ENCODE measurements at regions not wholly inside any gene's neighbourhood (a gene's known extent, or its start where the extent isn't known, plus 50 kb on each side); places are given as distances from the start of the nearest gene placed in this dataset.
A peak's percentile ranks its signal among the peaks of the same experiment; 100 is the strongest.

GRCh38 chr15:38059665-38060064 is 125.2 kb downstream of the TMCO5A start:
- H2BK15ac ChIP-seq (ENCODE audit: low read depth, low read length), result peak overlapping the region; percentile 37; the same call in 1 of the 3 replicates
- H4K91ac ChIP-seq (ENCODE audit: insufficient read depth, low read depth, low read length), result 0 out of 2 replicates have a peak overlapping the region, but pooled peaks have one; percentile 5
- no peak overlapping the region for H3K56ac ChIP-seq (ENCODE audit: extremely low read depth, insufficient read depth, low read length)
- H3K4me3 ChIP-seq (ENCODE audit: insufficient read depth, low read depth, low read length), result no peak overlapping the region
- H4K8ac ChIP-seq (ENCODE audit: low read depth in 2 of 2, low read length in 2 of 2), result no peak overlapping the region
- H2BK5ac ChIP-seq (ENCODE audit: low read depth, low read length, poor library complexity, severe bottlenecking), result no peak overlapping the region
- TF ChIP-seq MAFK (IDR thresholded peaks at IDR 0.05; ENCODE audit: low read depth, low read length) (peak; percentile 100), FOS (IDR thresholded peaks at IDR 0.05; ENCODE audit: low read depth, low read length) (peak; percentile 70; the same call in 1 of the 2 replicates), RFX5 (IDR thresholded peaks at IDR 0.05; ENCODE audit: low read depth, low read length) (no peak), CTCF (conservative IDR thresholded peaks at IDR 0.05; ENCODE audit: low read depth, low read length) (no peak)
- BruUV-seq (replicated peaks), result no TSS peak
- H3K4me2 ChIP-seq (ENCODE audit: low read depth, low read length), result peak overlapping the region; percentile 41; the same call in 1 of the 2 replicates
- H3K4me1 ChIP-seq (ENCODE audit: control insufficient read depth, insufficient read depth, low read length), result peaks cover 5% of the 10 kb centered on the region
- no peak overlapping the region for H3K27ac ChIP-seq (ENCODE audit: insufficient read depth, low read length)
- no peak overlapping the region for H3K23ac ChIP-seq (ENCODE audit: low read depth, low read length)
- ATAC-seq (ENCODE audit: low read depth) (peak; percentile 79), DNase-seq (peak; percentile 85)
- H3K9me1 ChIP-seq (ENCODE audit: insufficient read depth, low read length), result peaks cover 2% of the 10 kb centered on the region; the same call in 1 of the 2 replicates
- H4K5ac ChIP-seq (ENCODE audit: low read depth, low read length), result no peak overlapping the region
- H3K27me3 ChIP-seq (ENCODE audit: control insufficient read depth, insufficient read depth, low read length), result no peaks in the 10 kb centered on the region
- H3K36me3 ChIP-seq (ENCODE audit: control insufficient read depth, insufficient read depth, low read length), result no peaks in the 10 kb centered on the region
- H3K18ac ChIP-seq (ENCODE audit: low read depth, low read length), result peak overlapping the region; percentile 25; the same call in 1 of the 2 replicates
- H3K9ac ChIP-seq (ENCODE audit: low read depth, low read length), result no peak overlapping the region
- H2BK20ac ChIP-seq (ENCODE audit: low read depth, low read length), result peak overlapping the region; percentile 27; the same call in 1 of the 2 replicates
- H3K14ac ChIP-seq (replicated peaks; ENCODE audit: low read depth, low read length), result no peak overlapping the region
- ChIA-PET CTCF (interaction anchor here (0.9 kb wide), 1 partner anchor 191 kb away, joined by 4 read pairs; no protein-coding TSS in a partner anchor), POLR2A (ENCODE audit: unreplicated experiment) (no interaction called here)
- H4K20me1 ChIP-seq (ENCODE audit: insufficient read depth, low read length), result no peaks in the 10 kb centered on the region
- H2BK120ac ChIP-seq (ENCODE audit: low read depth, low read length), result 0 out of 2 replicates have a peak overlapping the region, but pooled peaks have one; percentile 41
- intact Hi-C loops (cut with micrococcal nuclease), result no loop called here
- H3K9me3 ChIP-seq (ENCODE audit: control insufficient read depth, insufficient read depth, low read length), result no peaks in the 10 kb centered on the region
- peak overlapping the region; percentile 8; the same call in 1 of the 2 replicates for H3K4ac ChIP-seq (ENCODE audit: low read depth, low read length)
- no peak overlapping the region for H2AFZ ChIP-seq (replicated peaks; ENCODE audit: low read length, poor library complexity)
- in situ Hi-C loops (cut with MboI; ENCODE audit: low sequenced_read_pairs), result no loop called here
- H2AK9ac ChIP-seq (replicated peaks; ENCODE audit: low read depth, low read length, poor library complexity), result no peak overlapping the region
- no peaks in the 10 kb centered on the region for H3K79me1 ChIP-seq (ENCODE audit: low read depth in 1 of 2, low read length in 2 of 2)
- no peak overlapping the region for H2AK5ac ChIP-seq (ENCODE audit: low read depth, low read length)
- dilution Hi-C loops (cut with HindIII; ENCODE audit: low sequenced_read_pairs, unreplicated experiment), result no loop called here
- no CpG with 5 or more reads among the region's 1 CpG for WGBS, 2 experiments (ENCODE audit: extremely low coverage in 2 of 2, insufficient read length in 1 of 2)

All from IMR-90 (cell line).